ENCODE measurements at regions not wholly inside any gene's neighbourhood (a gene's known extent, or its start where the extent isn't known, plus 50 kb on each side); places are given as distances from the start of the nearest gene placed in this dataset.

DNA sequence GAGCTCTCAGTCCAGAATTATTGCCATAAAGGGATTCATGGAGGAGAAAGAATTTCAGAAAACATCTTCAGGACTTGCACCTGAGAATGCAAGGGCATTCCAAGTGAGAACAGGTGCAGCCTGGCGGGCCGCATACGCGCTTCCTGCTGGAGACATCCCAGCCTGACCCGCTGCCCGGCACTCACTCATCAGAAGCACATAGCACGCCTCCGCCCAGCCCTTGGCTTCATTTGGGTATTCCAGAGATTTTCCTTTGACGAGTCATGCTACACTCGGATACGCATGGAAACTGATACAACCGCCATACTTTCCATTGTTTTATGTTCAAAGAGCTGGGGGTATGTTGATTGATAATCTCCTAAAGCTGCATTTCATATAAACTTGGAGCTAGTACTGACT is 228.0 kb upstream of the ID2 start:
- TF ChIP-seq, protein P1, sequence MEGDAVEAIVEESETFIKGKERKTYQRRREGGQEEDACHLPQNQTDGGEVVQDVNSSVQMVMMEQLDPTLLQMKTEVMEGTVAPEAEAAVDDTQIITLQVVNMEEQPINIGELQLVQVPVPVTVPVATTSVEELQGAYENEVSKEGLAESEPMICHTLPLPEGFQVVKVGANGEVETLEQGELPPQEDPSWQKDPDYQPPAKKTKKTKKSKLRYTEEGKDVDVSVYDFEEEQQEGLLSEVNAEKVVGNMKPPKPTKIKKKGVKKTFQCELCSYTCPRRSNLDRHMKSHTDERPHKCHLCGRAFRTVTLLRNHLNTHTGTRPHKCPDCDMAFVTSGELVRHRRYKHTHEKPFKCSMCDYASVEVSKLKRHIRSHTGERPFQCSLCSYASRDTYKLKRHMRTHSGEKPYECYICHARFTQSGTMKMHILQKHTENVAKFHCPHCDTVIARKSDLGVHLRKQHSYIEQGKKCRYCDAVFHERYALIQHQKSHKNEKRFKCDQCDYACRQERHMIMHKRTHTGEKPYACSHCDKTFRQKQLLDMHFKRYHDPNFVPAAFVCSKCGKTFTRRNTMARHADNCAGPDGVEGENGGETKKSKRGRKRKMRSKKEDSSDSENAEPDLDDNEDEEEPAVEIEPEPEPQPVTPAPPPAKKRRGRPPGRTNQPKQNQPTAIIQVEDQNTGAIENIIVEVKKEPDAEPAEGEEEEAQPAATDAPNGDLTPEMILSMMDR (IDR thresholded peaks at IDR 0.05; ENCODE audit: low read depth, low read length, poor library complexity, severe bottlenecking), result no peak
- TF ChIP-seq EZH2phosphoT487 (IDR thresholded peaks at IDR 0.05; ENCODE audit: borderline replicate concordance, low read length), result no peak

Measured in DOHH2 (cell line).